OCI-LY3 (cell line): ENCODE measurements at regions not wholly inside any gene's neighbourhood (a gene's known extent, or its start where the extent isn't known, plus 50 kb on each side); places are given as distances from the start of the nearest gene placed in this dataset.

Experiments used
- CTCF ChIP-seq: fragments of 200-600, 300-600 bp; sonication (generic); IDR thresholded peaks from 2 replicates; pipeline ENCODE4 v1.5.1; 2014; ENCODE audit warnings: antibody characterized with exemption, low read length, low read depth
- EZH2phosphoT487 ChIP-seq: fragments of 200-600 bp; shearing (Covaris generic); IDR thresholded peaks from 2 replicates; pipeline ENCODE4 v1.6.1; 2018; ENCODE audit warnings: antibody characterized with exemption, mixed run types, low read depth

DNA sequence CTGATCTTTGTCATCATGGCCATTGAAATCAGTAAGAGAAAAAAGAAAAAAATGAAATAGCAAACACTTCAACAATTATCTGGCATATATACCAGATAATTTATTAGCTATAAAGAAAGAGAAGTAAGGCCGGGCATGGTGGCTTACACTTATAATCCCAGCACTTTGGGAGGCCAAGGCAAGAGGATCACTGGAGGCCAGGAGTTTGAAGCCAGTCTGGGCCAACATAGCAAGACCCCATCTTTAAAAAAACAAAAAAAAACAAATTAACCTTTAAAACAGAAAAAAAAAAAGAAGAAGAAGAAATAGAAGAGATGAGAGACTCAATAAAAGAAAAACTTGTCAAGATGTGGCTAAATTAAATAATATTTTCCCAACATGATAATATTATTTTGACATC is 61.6 kb upstream of the TGIF1 start:
- TF ChIP-seq CTCF, result no peak
- TF ChIP-seq EZH2phosphoT487, result no peak
